ENCODE measurements at regions not wholly inside any gene's neighbourhood (a gene's known extent, or its start where the extent isn't known, plus 50 kb on each side); places are given as distances from the start of the nearest gene placed in this dataset.

GRCh38 chr17:13442361-13442760, 159.4 kb downstream of the HS3ST3A1 start:
- H3K9me3 Mint-ChIP-seq (ENCODE audit: low read depth), result peaks cover 1% of the 10 kb centered on the region
- H3K27ac Mint-ChIP-seq, result no peak overlapping the region
- H3K27me3 Mint-ChIP-seq, result no peaks in the 10 kb centered on the region
- H3K4me3 Mint-ChIP-seq, result no peak overlapping the region
- ATAC-seq, result no peak
- intact Hi-C loops (cut with DNase I, micrococcal nuclease), result no loop called here
- ChIA-PET POLR2A (no interaction called here), CTCF (no interaction called here)
- no peaks in the 10 kb centered on the region for H3K4me1 Mint-ChIP-seq
- no peaks in the 10 kb centered on the region for H3K36me3 Mint-ChIP-seq (ENCODE audit: low read depth)
- no peak for DNase-seq

- no peak for ATAC-seq
- POLR2A ChIA-PET, result no interaction called here
- H3K4me3 Mint-ChIP-seq, result no peak overlapping the region
- no peaks in the 10 kb centered on the region for H3K36me3 Mint-ChIP-seq (ENCODE audit: low read depth)
- H3K27me3 Mint-ChIP-seq, result no peaks in the 10 kb centered on the region
- CTCF ChIA-PET, result interaction anchor here (1.1 kb wide), 1 partner anchor 34 kb away, joined by 3 read pairs; no protein-coding TSS in a partner anchor
- peaks cover 1% of the 10 kb centered on the region for H3K9me3 Mint-ChIP-seq (ENCODE audit: low read depth)
- DNase-seq, result no peak
- no peaks in the 10 kb centered on the region for H3K4me1 Mint-ChIP-seq
- intact Hi-C loops (cut with DNase I, micrococcal nuclease), result no loop called here
- H3K27ac Mint-ChIP-seq, result no peak overlapping the region
Observed at GRCh38 chr17:13441873-13442272, 159.9 kb downstream of the HS3ST3A1 start.

DNA sequence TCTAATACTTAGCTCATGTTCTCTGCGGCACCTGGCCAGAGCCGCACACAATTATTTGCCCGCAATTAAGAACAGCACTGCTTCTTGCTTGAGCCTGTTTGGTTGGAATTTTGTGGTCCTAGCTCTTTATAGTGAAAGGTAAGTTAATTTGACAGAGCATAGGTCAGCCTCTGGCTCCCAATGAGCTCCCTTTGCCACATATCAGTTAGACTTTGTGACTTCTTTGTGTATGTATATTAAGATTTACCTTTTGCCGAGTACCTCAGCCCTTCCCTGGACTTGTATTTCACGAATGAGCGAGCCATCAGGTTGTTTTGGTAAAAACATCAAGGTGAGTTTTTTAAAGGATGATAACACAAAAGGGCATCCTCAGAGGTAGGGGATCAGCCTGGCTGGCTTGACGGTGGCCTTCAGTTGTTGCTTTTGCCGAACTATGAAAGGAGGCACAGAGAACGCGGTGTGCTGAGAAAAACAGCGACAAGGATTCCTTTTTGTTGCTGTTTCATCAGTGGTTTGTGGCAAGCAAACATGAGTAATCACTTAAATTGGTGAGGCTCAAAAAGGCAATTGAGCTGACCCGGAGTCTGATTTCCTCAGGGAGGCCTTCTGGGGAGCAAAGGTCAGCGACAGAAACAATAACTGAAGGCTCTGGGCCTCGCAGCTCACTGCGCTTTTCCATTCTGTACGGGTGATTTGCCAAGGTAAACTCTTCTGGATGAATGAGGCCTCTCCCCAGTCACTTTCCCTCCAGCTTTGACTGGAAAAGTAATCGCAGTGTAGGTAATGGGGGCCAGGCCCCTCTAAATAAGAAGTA, 163.6 kb downstream of the HS3ST3A1 start:
- H3K4me3 Mint-ChIP-seq, result no peak overlapping the region
- no peaks in the 10 kb centered on the region for H3K27me3 Mint-ChIP-seq
- ChIA-PET CTCF (interaction anchor here (0.7 kb wide), 1 partner anchor 512 kb away, joined by 3 read pairs; no protein-coding TSS in a partner anchor), POLR2A (no interaction called here)
- ATAC-seq (no peak), DNase-seq (no peak)
- intact Hi-C loops (cut with DNase I, micrococcal nuclease), result no loop called here
- H3K4me1 Mint-ChIP-seq, result no peaks in the 10 kb centered on the region
- no peaks in the 10 kb centered on the region for H3K36me3 Mint-ChIP-seq (ENCODE audit: low read depth)
- H3K9me3 Mint-ChIP-seq (ENCODE audit: low read depth), result peaks cover 1% of the 10 kb centered on the region
- H3K27ac Mint-ChIP-seq, result no peak overlapping the region

- POLR2A ChIA-PET, result interaction anchor here (0.5 kb wide), 1 partner anchor 1726 kb away, joined by 3 read pairs; no protein-coding TSS in a partner anchor
- CTCF ChIA-PET, result no interaction called here
- ATAC-seq (no peak), DNase-seq (no peak)
- Mint-ChIP-seq H3K27ac (no peak overlapping the region), H3K36me3 (ENCODE audit: low read depth) (no peaks in the 10 kb centered on the region), H3K9me3 (ENCODE audit: low read depth) (no peaks in the 10 kb centered on the region), H3K27me3 (no peaks in the 10 kb centered on the region), H3K4me3 (no peak overlapping the region), H3K4me1 (no peaks in the 10 kb centered on the region)
- intact Hi-C loops (cut with DNase I, micrococcal nuclease), result no loop called here
Observed at GRCh38 chr17:13435230-13435629, 166.5 kb downstream of the HS3ST3A1 start.

- Mint-ChIP-seq H3K4me3 (no peak overlapping the region), H3K9me3 (ENCODE audit: low read depth) (no peaks in the 10 kb centered on the region), H3K4me1 (no peaks in the 10 kb centered on the region), H3K27me3 (no peaks in the 10 kb centered on the region), H3K27ac (no peak overlapping the region), H3K36me3 (ENCODE audit: low read depth) (no peaks in the 10 kb centered on the region)
- ATAC-seq (no peak), DNase-seq (no peak)
- intact Hi-C loops (cut with DNase I, micrococcal nuclease), result no loop called here
- ChIA-PET POLR2A (no interaction called here), CTCF (interaction anchor here (1.1 kb wide), 1 partner anchor 46 kb away, joined by 4 read pairs; no protein-coding TSS in a partner anchor)
Observed at GRCh38 chr17:13429201-13429600, 172.5 kb downstream of the HS3ST3A1 start.

DNA sequence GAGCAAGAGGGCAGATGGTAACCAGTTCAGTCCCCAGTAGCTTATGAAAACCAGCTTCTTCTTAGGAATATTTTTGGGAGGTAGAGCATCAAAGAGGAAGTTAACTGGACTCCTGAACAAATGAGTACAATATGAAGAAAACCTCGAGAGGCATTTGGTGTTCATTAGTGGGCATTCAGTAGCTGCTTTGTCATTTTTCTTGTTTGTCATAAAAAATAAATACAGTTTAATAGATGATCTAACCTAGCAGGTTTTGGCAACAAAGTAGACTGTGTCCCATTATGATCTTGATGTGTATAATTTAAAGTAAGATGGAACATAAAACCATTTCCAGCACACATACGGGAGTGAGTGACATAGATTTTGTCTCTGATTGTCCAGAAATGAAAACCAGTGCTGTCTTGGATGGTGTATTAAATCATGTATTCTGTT, 173.1 kb downstream of the HS3ST3A1 start:
- DNase-seq, result no peak
- no peaks in the 10 kb centered on the region for H3K9me3 Mint-ChIP-seq (ENCODE audit: low read depth)
- H3K36me3 Mint-ChIP-seq (ENCODE audit: low read depth), result no peaks in the 10 kb centered on the region
- CTCF ChIA-PET, result no interaction called here
- POLR2A ChIA-PET, result no interaction called here
- no peaks in the 10 kb centered on the region for H3K27me3 Mint-ChIP-seq
- ATAC-seq, result no peak
- H3K27ac Mint-ChIP-seq, result no peak overlapping the region
- H3K4me1 Mint-ChIP-seq, result no peaks in the 10 kb centered on the region
- intact Hi-C loops (cut with DNase I, micrococcal nuclease), result no loop called here
- no peak overlapping the region for H3K4me3 Mint-ChIP-seq

DNA sequence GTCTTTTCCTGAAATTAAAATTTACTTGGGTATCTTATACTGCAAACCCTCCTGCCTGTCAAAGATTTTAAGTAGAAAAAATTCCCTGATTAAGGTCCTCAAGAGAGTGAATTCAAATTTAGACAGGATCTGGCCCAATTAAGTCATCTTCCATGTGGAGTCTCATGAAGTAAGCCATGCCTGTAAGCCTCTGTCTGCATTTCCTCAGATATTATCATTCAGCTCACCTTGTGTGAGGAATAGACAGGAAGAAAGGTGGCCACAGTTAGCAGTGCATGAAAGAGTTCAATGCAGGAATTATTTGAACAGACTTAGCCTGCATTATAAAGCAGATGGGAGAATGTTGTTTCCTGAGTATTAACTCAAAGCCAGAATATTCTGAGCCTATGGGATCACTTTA, 174.7 kb downstream of the HS3ST3A1 start:
- H3K27me3 Mint-ChIP-seq, result no peaks in the 10 kb centered on the region
- no peaks in the 10 kb centered on the region for H3K9me3 Mint-ChIP-seq (ENCODE audit: low read depth)
- ATAC-seq (no peak), DNase-seq (no peak)
- ChIA-PET CTCF (no interaction called here), POLR2A (no interaction called here)
- H3K36me3 Mint-ChIP-seq (ENCODE audit: low read depth), result no peaks in the 10 kb centered on the region
- H3K27ac Mint-ChIP-seq, result no peak overlapping the region
- no peak overlapping the region for H3K4me3 Mint-ChIP-seq
- intact Hi-C loops (cut with DNase I, micrococcal nuclease), result no loop called here
- no peaks in the 10 kb centered on the region for H3K4me1 Mint-ChIP-seq

DNA sequence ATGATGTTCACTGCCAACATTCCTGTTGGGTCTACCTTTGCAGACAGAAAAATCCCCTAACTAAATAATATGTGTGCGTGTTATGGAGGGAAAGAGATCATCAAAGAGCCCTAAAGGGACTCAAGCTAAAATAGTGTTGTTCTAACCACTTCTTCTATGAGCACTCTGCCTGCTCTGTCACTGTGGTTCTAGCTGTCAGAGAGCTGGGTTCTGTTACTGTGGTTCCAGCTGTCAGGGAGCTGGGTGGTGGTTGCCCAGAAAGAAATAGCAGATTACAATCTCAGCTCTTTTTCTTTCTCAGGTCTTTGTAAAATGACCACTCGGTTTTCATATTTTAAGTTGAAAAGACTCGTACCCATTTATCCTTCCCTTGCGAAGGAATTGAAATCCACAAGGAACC, 176.3 kb downstream of the HS3ST3A1 start:
- ChIA-PET CTCF (no interaction called here), POLR2A (no interaction called here)
- no peaks in the 10 kb centered on the region for H3K4me1 Mint-ChIP-seq

GRCh38 chr17:13421581-13422130, 180.1 kb downstream of the HS3ST3A1 start:
- ChIA-PET POLR2A (no interaction called here), CTCF (interaction anchor here (0.6 kb wide), 1 partner anchor 437 kb away, joined by 3 read pairs; no protein-coding TSS in a partner anchor)
- Mint-ChIP-seq H3K27me3 (peaks cover 5% of the 10 kb centered on the region), H3K4me1 (no peaks in the 10 kb centered on the region), H3K9me3 (ENCODE audit: low read depth) (no peaks in the 10 kb centered on the region), H3K36me3 (ENCODE audit: low read depth) (no peaks in the 10 kb centered on the region), H3K4me3 (no peak overlapping the region), H3K27ac (no peak overlapping the region)
- ATAC-seq (no peak), DNase-seq (no peak)
- intact Hi-C loops (cut with DNase I, micrococcal nuclease), result no loop called here

More for the DNA sequence above, 176.3 kb downstream of the HS3ST3A1 start:
- DNase-seq (no peak), ATAC-seq (no peak)
- intact Hi-C loops (cut with DNase I, micrococcal nuclease), result no loop called here
- no peaks in the 10 kb centered on the region for H3K27me3 Mint-ChIP-seq
- H3K27ac Mint-ChIP-seq, result no peak overlapping the region
- H3K36me3 Mint-ChIP-seq (ENCODE audit: low read depth), result no peaks in the 10 kb centered on the region
- H3K9me3 Mint-ChIP-seq (ENCODE audit: low read depth), result no peaks in the 10 kb centered on the region
- no peak overlapping the region for H3K4me3 Mint-ChIP-seq

- Mint-ChIP-seq H3K4me1 (no peaks in the 10 kb centered on the region), H3K27ac (no peak overlapping the region), H3K27me3 (peaks cover 6% of the 10 kb centered on the region), H3K4me3 (no peak overlapping the region), H3K36me3 (ENCODE audit: low read depth) (no peaks in the 10 kb centered on the region), H3K9me3 (ENCODE audit: low read depth) (no peaks in the 10 kb centered on the region)
- ChIA-PET POLR2A (no interaction called here), CTCF (no interaction called here)
- intact Hi-C loops (cut with DNase I, micrococcal nuclease), result no loop called here
- ATAC-seq (no peak), DNase-seq (no peak)
Observed at GRCh38 chr17:13420878-13421277, 180.9 kb downstream of the HS3ST3A1 start.

- Mint-ChIP-seq H3K4me3 (no peak overlapping the region), H3K36me3 (ENCODE audit: low read depth) (no peaks in the 10 kb centered on the region), H3K9me3 (ENCODE audit: low read depth) (no peaks in the 10 kb centered on the region), H3K27ac (no peak overlapping the region), H3K4me1 (no peaks in the 10 kb centered on the region), H3K27me3 (peaks cover 7% of the 10 kb centered on the region)
- ATAC-seq (no peak), DNase-seq (no peak)
- ChIA-PET POLR2A (no interaction called here), CTCF (interaction anchor here (1.0 kb wide), 1 partner anchor 389 kb away, joined by 3 read pairs; no protein-coding TSS in a partner anchor)
- intact Hi-C loops (cut with DNase I, micrococcal nuclease), result no loop called here
Observed at GRCh38 chr17:13420418-13420826, 181.3 kb downstream of the HS3ST3A1 start.

- H3K9me3 Mint-ChIP-seq (ENCODE audit: low read depth), result no peaks in the 10 kb centered on the region
- ChIA-PET CTCF (interaction anchor here (1.0 kb wide), 1 partner anchor 389 kb away, joined by 3 read pairs; no protein-coding TSS in a partner anchor), POLR2A (no interaction called here)
- H3K4me3 Mint-ChIP-seq, result no peak overlapping the region
- H3K4me1 Mint-ChIP-seq, result no peaks in the 10 kb centered on the region
- H3K27ac Mint-ChIP-seq, result no peak overlapping the region
- H3K36me3 Mint-ChIP-seq (ENCODE audit: low read depth), result no peaks in the 10 kb centered on the region
- H3K27me3 Mint-ChIP-seq, result peaks cover 8% of the 10 kb centered on the region
- ATAC-seq (no peak), DNase-seq (no peak)
- intact Hi-C loops (cut with DNase I, micrococcal nuclease), result loop anchor here in 1 of 2 experiments (10.0 kb wide), 1 partner anchor 85 kb away; no protein-coding TSS in a partner anchor
Observed at GRCh38 chr17:13419676-13420075, 182.1 kb downstream of the HS3ST3A1 start.
